Gastrocnemius medialis (tissue), 4 donors: ENCODE measurements at regions not wholly inside any gene's neighbourhood (a gene's known extent, or its start where the extent isn't known, plus 50 kb on each side); places are given as distances from the start of the nearest gene placed in this dataset.

Source experiments
- CTCF ChIP-seq, 5 experiments: fragments of 450-650 bp in 3 of 5; fragments of 200-600 bp in 2 of 5; sonication (generic) in 2 of 5; IDR thresholded peaks in 4 of 5; conservative IDR thresholded peaks in 1 of 5; 1 replicate in 4 of 5; 2 replicates in 1 of 5; pipeline ENCODE4 v1.5.1; 2016 to 2019; ENCODE audit warnings: antibody characterized with exemption in 5 of 5, mild to moderate bottlenecking in 3 of 5, moderate library complexity in 3 of 5
- POLR2A ChIP-seq, 2 donors: fragments of 450-650 bp; IDR thresholded peaks; one replicate each; pipeline ENCODE4 v1.6.1; 2017; ENCODE audit warnings: antibody characterized with exemption in 2 of 2, mild to moderate bottlenecking in 2 of 2, moderate library complexity in 2 of 2

- TF ChIP-seq CTCF (IDR thresholded peaks at IDR 0.05 in 4 of 5, conservative IDR thresholded peaks at IDR 0.05 in 1 of 5) (no peak), POLR2A (IDR thresholded peaks at IDR 0.05) (no peak)
Measured at GRCh38 chr6:160927416-160927815, 64.2 kb upstream of the MAP3K4 start.
